Left cardiac atrium (tissue), 4 donors: ENCODE measurements at regions not wholly inside any gene's neighbourhood (a gene's known extent, or its start where the extent isn't known, plus 50 kb on each side); places are given as distances from the start of the nearest gene placed in this dataset.

Experiments used
- ATAC-seq, 2 donors: fragments of 200-7000 bp; cut with Tn5 transposase; one replicate each; pipeline ENCODE4 v1.9.1; 2020; ENCODE audit warnings: mild to moderate bottlenecking in 2 of 2, moderate library complexity in 2 of 2
- DNase-seq: peaks from one replicate; pipeline ENCODE4 v3.0.0-alpha.2; 2020
- intact Hi-C, 2 donors: fragments of 100-400 bp; cut with DNase I; formaldehyde crosslinking; loops; one replicate each; pipeline versions ENCODE4 v1.14.1 to v1.15.1; 2022 to 2023
- donor health status: DM: no; HTN: yes; CAD: no.
- donor health status: DM: no; HTN: yes; CAD: no; lungs with severe emphysema.
- donor health status: DM: yes; HTN: yes; CAD: no.
- donor health status: Dilated cardiomyopathy.

DNA sequence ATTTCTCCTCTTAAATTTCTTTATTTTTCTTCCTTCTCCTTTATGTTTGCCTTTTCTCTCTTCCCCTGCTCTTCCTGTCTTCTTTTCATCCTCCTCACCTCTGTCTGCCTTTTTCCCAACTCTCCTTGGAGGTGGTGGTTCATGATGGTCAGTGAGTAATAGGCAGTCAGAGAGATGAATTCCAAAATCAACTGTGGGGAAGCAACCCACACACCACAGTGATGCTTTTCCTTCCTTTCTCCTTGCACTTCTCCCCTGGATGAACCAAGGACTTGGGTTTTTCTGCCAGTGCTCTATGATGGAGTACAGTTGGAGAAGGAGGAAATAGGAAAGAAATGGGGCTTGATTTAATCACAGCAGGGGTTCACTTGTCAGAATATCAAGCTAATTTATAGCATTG, 153.8 kb downstream of the DCK start:
- intact Hi-C loops: no loop called here
- DNase-seq: no peak
- ATAC-seq: no peak

DNA sequence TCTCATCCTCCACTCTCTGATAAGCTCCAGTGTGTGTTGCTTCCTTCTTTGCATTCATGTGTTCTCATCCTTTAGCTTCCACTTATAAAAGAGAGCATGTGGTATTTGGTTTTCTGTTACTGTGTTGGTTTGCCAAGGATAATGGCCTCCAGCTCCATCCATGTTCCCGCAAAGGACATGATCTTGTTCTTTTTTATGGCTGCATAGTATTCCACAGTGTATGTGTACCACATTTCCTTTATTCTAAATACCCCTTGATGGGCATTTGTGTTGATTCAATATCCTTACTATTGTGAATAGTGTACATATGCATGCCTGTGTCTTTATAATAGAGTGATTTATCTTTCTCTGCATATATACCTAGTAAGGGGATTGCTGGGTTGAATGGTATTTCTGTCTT, 155.1 kb downstream of the DCK start:
- intact Hi-C loops: no loop called here
- ATAC-seq (no peak), DNase-seq (no peak)

DNA sequence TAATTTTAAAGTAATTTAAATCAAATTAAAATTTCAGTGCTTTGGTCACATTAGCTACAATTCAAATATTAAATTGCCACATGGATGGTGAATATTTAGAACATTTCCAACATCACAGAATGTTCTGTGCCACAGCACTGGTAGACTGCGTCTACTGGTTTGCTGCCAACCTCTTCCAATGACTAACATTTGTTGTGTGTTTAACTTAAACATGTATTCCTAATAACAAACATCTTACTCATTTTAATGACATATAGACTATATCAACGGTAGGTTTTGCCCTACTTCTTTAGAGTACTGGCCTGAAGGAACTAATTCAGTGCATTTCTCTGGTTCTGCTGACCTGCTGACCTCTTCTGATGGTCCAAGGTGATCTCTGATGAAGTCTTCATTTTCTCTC, 157.6 kb downstream of the DCK start:
- DNase-seq (no peak), ATAC-seq (no peak)
- intact Hi-C loops: no loop called here

DNA sequence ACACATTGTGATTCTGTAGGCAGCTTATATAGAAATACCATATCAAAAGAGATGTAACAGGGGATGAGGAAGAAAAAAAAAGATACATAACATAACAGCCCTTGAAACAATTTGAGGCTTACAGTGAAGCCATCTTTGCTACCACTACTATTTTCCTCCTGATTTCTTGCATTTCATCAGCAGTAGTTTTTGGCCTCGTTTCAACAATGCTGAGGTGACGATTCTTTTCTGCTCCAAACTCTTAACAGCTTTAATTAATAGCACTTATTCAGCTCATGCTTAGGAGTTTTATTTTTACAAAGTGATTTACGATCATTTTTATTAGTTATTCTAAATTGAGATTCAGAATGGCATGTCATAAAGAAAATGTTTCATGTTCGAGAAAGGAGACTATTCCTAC, 163.2 kb downstream of the DCK start:
- no peak for DNase-seq
- no peak for ATAC-seq
- intact Hi-C loops: no loop called here

DNA sequence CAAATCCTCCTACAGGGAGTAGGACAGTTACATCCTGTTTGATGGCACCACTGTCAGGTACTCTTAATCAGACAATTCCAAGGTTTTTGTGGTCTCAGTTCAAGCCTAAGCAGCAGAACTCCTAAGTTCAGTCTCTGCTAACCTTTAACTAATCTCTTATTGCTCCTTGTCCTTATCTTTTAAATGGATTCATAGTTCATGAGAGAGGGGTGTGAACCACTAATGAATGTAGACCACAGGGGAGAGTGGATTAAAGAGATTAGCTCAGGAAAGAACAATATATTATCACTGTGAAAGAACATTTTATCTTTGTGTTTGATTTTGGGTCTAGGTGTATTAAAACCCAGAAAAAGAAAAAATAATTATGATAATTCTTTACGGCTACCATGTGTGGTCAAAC, 168.9 kb downstream of the DCK start:
- DNase-seq: no peak
- intact Hi-C loops: no loop called here
- ATAC-seq: no peak

DNA sequence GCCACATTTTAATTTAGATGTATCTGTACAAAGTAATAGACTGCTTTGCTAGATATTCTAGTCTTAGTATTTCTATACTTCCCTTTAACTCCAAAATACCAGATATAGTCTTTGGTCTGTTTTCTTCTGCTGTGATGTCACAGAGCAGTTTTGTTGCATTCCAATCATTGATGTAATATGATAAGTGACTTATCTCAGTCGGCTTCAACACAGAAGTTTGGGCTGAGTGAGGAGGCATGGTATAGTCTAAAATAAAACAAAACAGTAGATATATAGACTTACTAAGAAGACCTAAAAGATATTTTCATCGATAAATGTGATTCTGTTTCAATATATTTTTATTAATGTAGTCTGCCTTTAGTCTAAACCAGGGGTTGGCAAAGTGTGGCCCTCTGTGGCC, 169.9 kb downstream of the DCK start:
- intact Hi-C loops: no loop called here
- ATAC-seq (no peak), DNase-seq (no peak)

DNA sequence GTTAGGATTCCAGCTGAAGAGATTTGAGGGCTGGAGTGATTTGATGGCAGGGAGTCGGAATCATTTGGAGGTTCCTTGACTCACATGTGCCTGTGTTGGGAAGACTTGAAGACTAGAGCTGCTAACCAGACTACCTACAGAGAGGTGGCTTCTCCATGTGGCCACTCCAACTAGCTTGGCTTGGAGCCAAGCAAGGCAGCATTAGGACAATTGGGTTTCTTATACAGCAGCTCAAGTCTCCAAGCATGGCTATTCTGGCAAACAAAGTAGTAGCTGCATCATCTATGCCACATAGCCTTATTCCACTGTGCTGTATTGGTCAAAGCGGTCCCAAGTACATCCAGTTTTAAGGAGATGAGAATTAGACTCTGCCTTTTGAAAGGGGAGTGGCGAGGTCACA, 171.7 kb upstream of the SLC4A4 start:
- no peak for ATAC-seq
- intact Hi-C loops: no loop called here
- DNase-seq: no peak

DNA sequence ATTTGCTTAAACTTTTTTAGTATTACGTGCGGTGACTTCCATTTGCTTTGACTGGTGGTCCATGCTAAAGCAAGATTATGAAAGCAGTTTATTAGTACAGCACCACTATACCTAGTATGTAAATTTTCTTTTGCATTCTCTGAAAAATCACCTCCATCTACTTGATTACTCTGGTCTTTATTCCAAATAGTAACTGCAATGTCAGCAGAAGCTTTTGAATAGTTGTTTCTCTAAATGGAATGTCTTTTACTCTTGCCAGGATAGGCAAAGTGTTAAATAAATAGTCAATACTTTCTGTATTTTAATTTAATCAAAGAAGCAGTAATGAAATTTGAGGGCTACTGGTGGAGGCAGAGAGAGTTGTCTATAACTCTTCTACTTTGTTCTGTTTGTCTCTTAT, 167.2 kb upstream of the SLC4A4 start:
- intact Hi-C loops: no loop called here
- DNase-seq: no peak
- no peak for ATAC-seq

DNA sequence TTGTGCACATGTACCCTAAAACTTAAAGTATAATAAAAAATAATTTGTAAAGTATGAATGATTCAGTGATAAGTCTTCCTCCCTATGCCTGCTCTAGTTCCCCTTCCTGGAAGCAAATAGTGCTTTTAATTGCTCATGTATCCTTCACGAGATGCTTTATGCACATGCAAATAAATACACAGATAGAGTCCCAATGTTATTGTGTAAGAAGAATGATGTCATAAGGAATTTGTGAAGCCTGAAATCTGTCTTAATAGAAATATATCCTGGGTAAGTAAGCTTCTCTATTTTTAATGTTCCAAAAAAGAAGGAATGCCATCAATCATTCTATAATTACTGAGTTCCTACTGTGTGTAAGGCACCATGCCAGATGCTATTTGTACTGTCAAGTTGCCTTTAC, 157.5 kb upstream of the SLC4A4 start:
- DNase-seq (no peak), ATAC-seq (no peak)
- intact Hi-C loops: loop anchor here in 1 of 2 donors (5.0 kb wide), 1 partner anchor 531 kb away; no protein-coding TSS in a partner anchor

DNA sequence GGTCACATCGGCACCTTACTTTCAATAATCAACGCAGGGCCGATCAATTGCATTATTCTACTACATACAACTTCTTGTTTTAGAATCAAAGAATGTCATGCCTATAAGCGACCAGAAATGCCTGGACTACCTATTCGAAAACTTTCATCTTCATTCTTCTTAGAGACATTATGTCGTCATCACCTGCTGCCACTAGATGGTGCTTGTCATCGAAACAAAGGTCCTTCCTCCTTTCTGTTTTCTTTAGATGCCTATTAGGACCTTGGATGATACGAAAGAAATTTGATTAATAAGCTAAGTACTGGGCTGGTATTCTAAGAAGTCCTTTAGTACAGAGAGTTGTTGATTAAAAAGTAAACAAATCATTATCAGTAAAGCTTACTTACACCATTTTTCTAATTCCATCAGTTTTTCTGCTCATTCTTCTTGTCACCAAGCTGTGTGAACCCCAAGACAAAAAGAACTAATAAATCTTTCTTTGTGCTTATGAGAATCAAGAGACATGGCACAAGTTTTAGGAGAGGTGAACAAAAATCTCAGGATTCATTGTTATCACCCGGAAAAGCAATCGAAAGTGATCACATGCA, 154.5 kb upstream of the SLC4A4 start:
- DNase-seq: peak; percentile 22
- intact Hi-C loops: loop anchor here in 1 of 2 donors (2.0 to 5.0 kb wide), 2 partner anchors 371 to 528 kb away; no protein-coding TSS in a partner anchor
- ATAC-seq: no peak

DNA sequence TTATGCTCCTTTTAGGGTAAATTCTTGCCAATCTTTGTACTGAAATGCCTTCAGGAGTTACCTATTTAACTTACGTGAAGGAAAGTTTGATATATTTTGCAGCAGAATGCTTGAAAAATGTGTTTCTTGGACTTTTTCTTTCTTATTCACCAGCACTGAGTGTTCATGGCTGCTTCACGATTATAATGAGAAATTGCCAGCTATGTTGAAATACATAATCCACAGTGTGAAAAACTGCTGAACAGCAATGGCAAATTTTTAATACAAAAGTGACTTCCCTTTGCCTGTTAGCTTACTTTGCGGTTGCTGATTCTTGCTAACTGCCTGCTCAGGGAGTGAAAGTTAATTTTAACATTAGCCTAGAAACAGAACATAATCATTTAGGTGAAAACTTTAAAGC, 153.8 kb upstream of the SLC4A4 start:
- no peak for DNase-seq

DNA sequence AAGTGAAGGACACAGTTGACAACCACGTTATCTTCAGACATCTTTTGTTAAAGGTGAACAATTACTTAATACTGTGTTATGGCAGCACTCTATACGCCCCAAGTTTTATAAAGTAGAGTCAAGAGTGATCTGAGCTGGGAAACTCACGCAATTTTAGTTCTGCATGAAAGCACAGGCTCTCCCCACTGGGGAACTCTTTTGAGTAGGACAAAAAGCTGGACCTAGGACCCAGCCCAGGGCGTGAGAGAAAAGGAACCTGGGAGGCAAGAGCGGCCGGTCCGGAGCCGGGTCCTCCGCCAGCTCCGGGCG, 152.6 kb upstream of the SLC4A4 start:
- intact Hi-C loops: loop anchor here (2.0 to 5.0 kb wide), 2 partner anchors 45 to 366 kb away; no protein-coding TSS in a partner anchor
- DNase-seq (no peak), ATAC-seq (no peak)

More for the DNA sequence above, 153.8 kb upstream of the SLC4A4 start:
- no peak for ATAC-seq
- intact Hi-C loops: loop anchor here (2.0 to 5.0 kb wide), 2 partner anchors 367 to 370 kb away; no protein-coding TSS in a partner anchor

DNA sequence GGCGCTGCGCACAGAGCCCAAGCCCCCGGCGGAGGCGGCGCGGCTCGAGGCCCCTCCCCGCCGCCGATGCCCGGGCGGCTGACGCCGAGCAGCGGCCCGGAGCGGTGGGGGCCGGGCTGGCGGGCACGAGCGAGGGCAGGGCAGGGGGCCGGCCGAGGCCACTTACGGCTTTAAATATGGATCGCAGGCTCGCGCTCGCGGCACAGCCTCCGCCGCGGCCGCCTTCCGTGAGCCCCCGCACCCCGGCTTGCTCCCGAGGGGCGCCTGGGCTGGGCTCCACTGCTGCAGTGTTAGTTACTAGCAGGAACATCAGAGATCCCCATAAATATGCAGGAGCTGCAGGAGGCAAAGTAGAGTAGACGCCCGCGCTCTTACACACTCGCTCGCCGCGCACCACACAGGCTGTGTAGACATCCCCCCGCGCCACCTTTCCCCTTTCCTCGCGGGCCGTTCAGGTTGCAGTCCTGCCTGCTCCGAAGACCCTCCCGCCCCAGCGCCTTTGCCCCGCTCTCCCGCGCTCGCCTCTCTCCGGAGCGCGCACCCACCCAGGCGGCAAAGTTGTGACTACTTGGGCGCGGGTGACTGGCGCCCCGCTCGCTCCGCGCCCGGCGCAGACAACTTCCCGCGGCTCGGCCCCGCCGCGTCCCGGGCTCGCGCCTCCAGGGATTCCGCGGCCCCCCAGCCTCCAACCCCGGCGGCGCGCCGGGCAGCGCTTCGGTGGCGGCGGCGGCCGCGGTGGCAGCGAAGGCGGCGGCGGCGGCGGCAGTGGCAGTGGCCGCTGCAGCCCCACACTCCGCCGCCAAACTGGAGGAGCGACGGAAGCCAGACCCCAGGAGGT, 152.0 kb upstream of the SLC4A4 start:
- intact Hi-C loops: loop anchor here (2.0 to 5.0 kb wide), 2 partner anchors 44 to 366 kb away; no protein-coding TSS in a partner anchor
- DNase-seq: peak; percentile 59
- ATAC-seq: peak; percentile 96

DNA sequence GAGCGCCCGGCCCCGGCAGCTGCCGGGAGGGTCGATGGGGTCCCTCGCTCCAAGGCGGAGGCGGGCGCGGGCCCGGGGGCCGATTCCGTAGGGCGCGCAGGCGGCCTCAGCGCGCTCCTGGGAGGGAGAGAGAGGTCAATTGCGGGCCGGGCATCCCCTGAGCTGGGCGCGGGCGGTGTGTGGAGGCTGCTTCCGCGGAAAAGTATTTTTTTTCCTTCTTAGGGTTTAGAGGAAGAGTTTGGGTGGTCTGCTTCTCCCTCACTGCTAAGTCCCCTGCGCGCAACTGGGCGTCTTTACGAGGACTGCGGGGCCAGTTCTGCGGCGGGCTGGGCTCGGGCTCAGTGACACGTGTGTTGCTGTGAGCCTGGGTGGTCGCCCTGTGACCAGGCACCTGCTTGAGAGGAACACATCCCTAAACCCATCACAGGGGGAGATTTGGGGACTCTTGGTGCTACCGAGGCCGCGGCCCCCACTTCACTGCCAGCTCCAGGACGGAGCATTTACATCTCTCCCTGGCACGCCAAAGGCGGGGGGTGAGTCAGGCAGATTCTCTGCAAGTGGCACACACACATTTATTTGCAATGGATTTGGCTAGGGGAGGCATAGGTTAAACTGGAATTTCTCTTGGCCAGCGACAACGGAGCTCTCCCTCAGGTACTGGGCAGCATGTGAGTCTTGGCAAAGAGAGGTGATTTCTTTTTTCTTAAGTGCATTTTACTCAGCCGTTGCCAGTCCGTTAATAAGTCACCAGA, 151.2 kb upstream of the SLC4A4 start:
- ATAC-seq (peak; percentile 27 to 46), DNase-seq (peak; percentile 35)
- intact Hi-C loops: loop anchor here (2.0 to 5.0 kb wide), 2 partner anchors 43 to 365 kb away; no protein-coding TSS in a partner anchor

DNA sequence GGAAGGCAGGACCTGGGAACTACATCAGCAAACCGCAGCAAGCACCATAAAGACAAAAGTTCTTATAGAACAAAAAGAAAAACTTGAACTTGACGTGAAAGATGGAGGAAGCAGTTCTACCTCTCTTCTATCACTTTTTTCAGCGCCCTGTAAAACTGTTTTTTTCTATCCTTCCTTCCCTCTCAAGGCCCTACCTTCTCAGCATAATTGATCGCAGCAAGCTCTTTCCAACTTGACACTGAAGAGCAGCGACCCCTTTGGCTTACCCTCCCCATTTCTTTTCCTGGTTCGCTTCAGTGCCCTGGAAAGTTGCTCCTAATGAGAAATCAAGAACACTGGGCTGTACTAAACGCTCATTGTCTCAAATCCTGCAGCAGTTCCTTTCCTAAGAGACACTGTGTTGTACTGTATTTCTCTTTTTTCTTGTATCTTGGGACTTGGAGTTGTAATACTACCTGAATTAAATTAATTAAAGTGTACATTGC, 150.6 kb upstream of the SLC4A4 start:
- no peak for DNase-seq
- ATAC-seq: no peak
- intact Hi-C loops: loop anchor here in 1 of 2 donors (5.0 kb wide), 1 partner anchor 364 kb away; no protein-coding TSS in a partner anchor

DNA sequence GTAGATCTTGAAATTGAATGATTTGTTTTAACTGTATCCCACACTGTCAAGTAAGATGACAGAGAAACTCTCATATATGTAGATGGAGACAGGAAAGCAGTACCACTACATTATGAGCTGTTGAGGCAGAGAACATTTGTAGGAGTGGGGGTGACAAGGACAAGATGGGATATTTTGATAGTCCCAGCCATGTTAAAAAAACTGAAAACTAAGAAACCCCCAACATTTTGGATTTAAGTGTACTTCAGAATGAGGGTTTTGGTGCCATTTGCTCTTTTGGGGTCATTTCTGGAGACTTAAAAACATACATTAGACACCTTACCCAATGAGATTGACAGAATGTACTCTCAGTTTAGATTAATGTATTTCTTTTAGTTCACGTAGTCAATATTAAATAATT, 149.9 kb upstream of the SLC4A4 start:
- DNase-seq: no peak
- no peak for ATAC-seq
- intact Hi-C loops: loop anchor here in 1 of 2 donors (5.0 kb wide), 1 partner anchor 363 kb away; no protein-coding TSS in a partner anchor

DNA sequence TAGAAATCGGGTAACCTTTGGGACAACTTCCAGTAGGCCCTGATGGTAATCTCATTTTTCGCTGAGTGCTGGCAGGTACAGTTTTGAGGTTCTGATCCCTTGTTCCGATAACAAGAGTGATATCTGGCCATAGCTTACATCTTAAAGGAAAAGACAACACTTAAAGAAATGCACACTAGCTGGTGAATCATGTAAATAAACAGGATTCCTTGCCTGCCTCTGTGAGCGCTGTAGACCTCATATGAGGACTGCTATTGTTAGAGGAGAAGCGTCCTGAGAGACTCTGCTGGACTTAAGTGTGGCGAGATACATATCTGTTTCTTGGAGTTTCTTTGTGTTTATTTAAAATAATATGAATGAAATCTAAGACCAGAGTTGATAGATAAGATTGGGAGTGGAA, 149.3 kb upstream of the SLC4A4 start:
- ATAC-seq (no peak), DNase-seq (no peak)
- intact Hi-C loops: loop anchor here in 1 of 2 donors (5.0 kb wide), 1 partner anchor 363 kb away; no protein-coding TSS in a partner anchor

DNA sequence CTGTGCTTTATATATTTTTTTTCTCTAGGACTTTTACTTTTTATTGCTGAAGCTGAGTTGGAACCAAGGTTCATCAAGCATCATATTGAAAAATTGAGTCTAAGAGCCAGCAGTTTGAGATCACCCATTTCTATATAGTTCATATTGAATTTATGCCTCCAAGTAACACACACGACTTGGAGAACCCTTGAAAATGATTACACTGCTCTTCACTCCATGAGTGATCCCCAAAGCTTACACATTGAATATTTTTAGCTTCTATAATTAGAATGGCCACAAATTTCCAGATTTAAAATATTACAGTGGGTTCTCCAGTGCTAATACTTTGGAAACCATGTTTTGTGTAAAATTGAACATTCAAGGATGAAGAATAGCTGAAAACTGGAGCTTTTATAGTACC, 144.4 kb upstream of the SLC4A4 start:
- intact Hi-C loops: no loop called here
- ATAC-seq: no peak

DNA sequence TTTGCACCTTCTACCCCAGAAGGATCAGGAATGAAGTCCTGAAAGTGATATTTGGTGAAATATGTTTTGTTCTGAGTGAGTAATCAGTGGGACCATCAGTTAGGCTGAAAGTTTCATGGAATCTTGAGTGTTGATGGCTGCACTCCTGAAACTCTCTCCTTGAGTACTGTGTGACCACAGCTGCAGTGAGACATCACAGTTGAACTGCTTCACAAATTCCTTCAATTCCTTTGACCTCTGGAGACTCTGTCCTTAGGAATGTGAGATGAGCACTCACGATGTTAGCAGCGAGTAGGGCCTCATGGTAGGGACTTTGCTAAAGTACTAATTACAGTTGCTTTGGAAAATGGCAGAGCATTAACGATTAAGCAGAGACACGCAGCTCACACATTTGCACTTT, 142.9 kb upstream of the SLC4A4 start:
- ATAC-seq (peak in 1 of 2 donors; percentile 22), DNase-seq (no peak)
- intact Hi-C loops: no loop called here

More for the DNA sequence above, 144.4 kb upstream of the SLC4A4 start:
- no peak for DNase-seq

DNA sequence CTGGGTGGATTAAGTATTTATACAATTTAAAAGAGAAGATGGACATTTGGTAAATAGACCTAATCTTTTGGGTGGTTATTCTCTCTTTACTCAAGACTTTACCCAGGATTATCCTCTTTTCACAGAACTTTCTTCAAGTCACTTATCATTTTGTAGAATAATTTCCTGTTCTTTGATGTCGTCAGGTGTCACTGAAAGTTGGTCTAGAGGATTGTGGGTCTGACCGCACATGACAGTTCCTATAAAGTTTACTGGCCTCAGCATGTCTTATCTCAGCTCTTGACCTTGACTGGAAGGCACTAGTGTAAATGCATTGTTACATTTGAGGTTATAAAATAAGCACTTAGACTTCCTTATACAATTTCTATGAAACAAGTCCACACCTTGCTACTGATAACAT, 139.9 kb upstream of the SLC4A4 start:
- DNase-seq (no peak), ATAC-seq (no peak)
- intact Hi-C loops: no loop called here
